NB4 (cell line): ENCODE measurements at regions not wholly inside any gene's neighbourhood (a gene's known extent, or its start where the extent isn't known, plus 50 kb on each side); places are given as distances from the start of the nearest gene placed in this dataset.

ENCODE experiments used
- MYC ChIP-seq: IDR thresholded peaks from 2 replicates; pipeline ENCODE4 v1.6.1; 2011; ENCODE audit warnings: low read depth, low read length
- POLR2A ChIP-seq: IDR thresholded peaks from 2 replicates; pipeline ENCODE4 v1.6.1; 2011; ENCODE audit warnings: mild to moderate bottlenecking; ENCODE audit not compliant: insufficient read length; ENCODE audit errors: extremely low read depth
- TF ChIP-seq, protein P1 (sequence below): IDR thresholded peaks from one replicate; pipeline ENCODE4 v1.5.1; 2012; ENCODE audit warnings: low read depth, low read length

DNA sequence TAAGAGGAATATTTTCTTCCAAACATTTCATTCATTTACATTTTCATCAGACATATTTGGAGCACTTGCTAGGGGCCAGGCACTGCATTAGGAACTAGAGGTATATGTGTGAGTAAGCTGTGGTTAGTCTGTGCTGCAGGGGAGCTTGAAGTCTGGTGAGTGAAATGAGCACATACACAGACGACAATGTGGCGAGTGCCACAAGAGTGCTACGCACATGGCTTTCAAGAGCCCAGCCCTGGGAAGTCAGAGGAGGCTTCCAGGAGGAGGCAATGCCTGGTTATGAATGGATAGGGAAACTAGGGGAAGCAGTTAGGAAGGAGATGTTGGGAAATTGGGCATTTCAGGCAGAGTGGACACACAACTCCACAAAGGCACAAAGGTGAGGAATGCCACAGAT is 171.8 kb downstream of the IER5 start:
- TF ChIP-seq, protein P1, sequence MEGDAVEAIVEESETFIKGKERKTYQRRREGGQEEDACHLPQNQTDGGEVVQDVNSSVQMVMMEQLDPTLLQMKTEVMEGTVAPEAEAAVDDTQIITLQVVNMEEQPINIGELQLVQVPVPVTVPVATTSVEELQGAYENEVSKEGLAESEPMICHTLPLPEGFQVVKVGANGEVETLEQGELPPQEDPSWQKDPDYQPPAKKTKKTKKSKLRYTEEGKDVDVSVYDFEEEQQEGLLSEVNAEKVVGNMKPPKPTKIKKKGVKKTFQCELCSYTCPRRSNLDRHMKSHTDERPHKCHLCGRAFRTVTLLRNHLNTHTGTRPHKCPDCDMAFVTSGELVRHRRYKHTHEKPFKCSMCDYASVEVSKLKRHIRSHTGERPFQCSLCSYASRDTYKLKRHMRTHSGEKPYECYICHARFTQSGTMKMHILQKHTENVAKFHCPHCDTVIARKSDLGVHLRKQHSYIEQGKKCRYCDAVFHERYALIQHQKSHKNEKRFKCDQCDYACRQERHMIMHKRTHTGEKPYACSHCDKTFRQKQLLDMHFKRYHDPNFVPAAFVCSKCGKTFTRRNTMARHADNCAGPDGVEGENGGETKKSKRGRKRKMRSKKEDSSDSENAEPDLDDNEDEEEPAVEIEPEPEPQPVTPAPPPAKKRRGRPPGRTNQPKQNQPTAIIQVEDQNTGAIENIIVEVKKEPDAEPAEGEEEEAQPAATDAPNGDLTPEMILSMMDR = no peak
- TF ChIP-seq MYC (no peak), POLR2A (no peak)
